Mesendoderm (in vitro differentiated cells): ENCODE measurements at regions not wholly inside any gene's neighbourhood (a gene's known extent, or its start where the extent isn't known, plus 50 kb on each side); places are given as distances from the start of the nearest gene placed in this dataset.
A peak's percentile ranks its signal among the peaks of the same experiment; 100 is the strongest.

ENCODE experiments used
- DNase-seq: peaks from one replicate; pipeline ENCODE4 v3.0.0; 2013
- H2AK5ac ChIP-seq: 2 replicates; pipeline ENCODE4 v1.6.1; 2013; ENCODE audit warnings: low read length, inconsistent platforms
- H2BK120ac ChIP-seq: 2 replicates; pipeline ENCODE4 v1.6.1; 2013; ENCODE audit warnings: low read depth, mild to moderate bottlenecking, low read length, moderate library complexity, mixed read lengths
- H2BK15ac ChIP-seq: replicated peaks from 2 replicates; pipeline ENCODE4 v1.6.1; 2013; ENCODE audit warnings: low read depth, mild to moderate bottlenecking, moderate library complexity
- H2BK5ac ChIP-seq: 2 replicates; pipeline ENCODE4 v1.6.1; 2013; ENCODE audit warnings: low read length, inconsistent platforms
- H3K18ac ChIP-seq: 2 replicates; pipeline ENCODE4 v1.6.1; 2013; ENCODE audit warnings: mild to moderate bottlenecking, low read length, mixed read lengths
- H3K23ac ChIP-seq: one replicate; pipeline ENCODE4 v1.6.1; 2013; ENCODE audit warnings: low read length
- H3K27ac ChIP-seq: 2 replicates; pipeline ENCODE4 v1.5.1; 2013; ENCODE audit warnings: low read depth, mild to moderate bottlenecking, inconsistent platforms, low read length, moderate library complexity
- H3K27me3 ChIP-seq: 2 replicates; pipeline ENCODE4 v1.6.1; 2013; ENCODE audit warnings: low read length, control low read depth, mild to moderate bottlenecking, inconsistent platforms; ENCODE audit not compliant: insufficient read depth, poor library complexity
- H3K36me3 ChIP-seq: 2 replicates; pipeline ENCODE4 v1.6.1; 2013; ENCODE audit warnings: low read length, inconsistent platforms; ENCODE audit not compliant: control insufficient read depth, insufficient read depth
- H3K4ac ChIP-seq: one replicate; pipeline ENCODE4 v1.6.1; 2013; ENCODE audit warnings: low read depth, mild to moderate bottlenecking, low read length, moderate library complexity
- H3K4me1 ChIP-seq: 2 replicates; pipeline ENCODE4 v1.6.1; 2013; ENCODE audit warnings: low read depth, low read length, inconsistent platforms; ENCODE audit not compliant: control insufficient read depth
- H3K4me2 ChIP-seq: 2 replicates; pipeline ENCODE4 v1.6.1; 2013; ENCODE audit warnings: low read length
- H3K4me3 ChIP-seq: 2 replicates; pipeline ENCODE4 v1.5.1; 2013; ENCODE audit warnings: mild to moderate bottlenecking, low read length
- H3K56ac ChIP-seq: one replicate; pipeline ENCODE4 v1.6.1; 2013; ENCODE audit warnings: low read length
- H3K79me1 ChIP-seq: 2 replicates; pipeline ENCODE4 v1.6.1; 2013; ENCODE audit warnings: low read length, inconsistent platforms
- H3K79me2 ChIP-seq: 2 replicates; pipeline ENCODE4 v1.6.1; 2013; ENCODE audit warnings: mild to moderate bottlenecking, low read length; ENCODE audit not compliant: control insufficient read depth, insufficient read depth
- H3K9ac ChIP-seq: 2 replicates; pipeline ENCODE4 v1.6.1; 2013; ENCODE audit warnings: low read length, inconsistent platforms
- H4K5ac ChIP-seq: one replicate; pipeline ENCODE4 v1.6.1; 2013; ENCODE audit warnings: low read length
- H4K8ac ChIP-seq: one replicate; pipeline ENCODE4 v1.6.1; 2013; ENCODE audit warnings: low read depth, mild to moderate bottlenecking, control low read depth, low read length, moderate library complexity
- WGBS: extraction: QIAGEN DNeasy Blood & Tissue Kit; methylation state at CpG from one replicate; pipeline ENCODE4 v1.1.7; 2013; ENCODE audit warnings: low lambda C conversion rate, missing lambda C conversion rate; ENCODE audit not compliant: insufficient coverage; ENCODE audit errors: extremely low coverage; 5-methylcytosine and 5-hydroxymethylcytosine counted together

DNA sequence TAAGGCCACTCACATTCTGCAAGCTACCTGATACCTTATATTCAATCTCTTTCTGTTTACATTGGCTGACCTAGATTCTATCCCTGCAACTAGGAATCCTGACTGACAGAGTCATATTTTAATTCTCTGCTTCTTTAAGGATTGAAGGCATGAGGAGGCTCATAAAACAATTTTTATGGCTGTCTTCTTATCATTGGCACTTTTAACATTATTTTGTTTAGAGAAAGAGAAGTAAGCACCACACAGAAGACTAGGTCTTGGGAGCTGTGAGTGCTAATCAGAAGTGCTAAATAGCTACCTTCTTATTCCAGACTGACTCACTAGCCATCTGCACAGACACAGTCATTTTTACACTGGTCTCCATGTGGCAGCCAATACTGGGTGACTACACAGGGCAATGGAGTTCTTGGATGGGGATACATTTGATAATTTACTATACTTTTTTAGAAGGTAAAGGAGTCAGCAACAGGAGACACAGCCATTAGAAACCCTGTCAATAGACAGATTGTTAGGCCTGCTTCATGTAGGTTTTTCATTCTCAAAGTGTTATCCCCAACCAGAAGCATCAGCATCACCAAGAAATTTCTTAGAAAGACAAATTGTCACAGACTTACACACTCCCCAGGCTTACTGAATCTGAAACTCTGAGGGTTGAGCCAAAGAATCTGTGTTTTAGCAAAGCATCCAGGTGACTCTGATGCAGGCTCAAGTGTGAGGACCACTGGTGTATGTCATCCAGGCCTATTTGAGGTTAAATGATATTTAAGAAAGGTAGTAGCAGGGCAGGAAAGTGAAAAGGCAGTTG, 214.1 kb downstream of the DUSP6 start:
- H3K27me3 ChIP-seq = no peaks in the 10 kb centered on the region
- H3K18ac ChIP-seq = no peak overlapping the region
- no peak overlapping the region for H4K8ac ChIP-seq
- H3K4me1 ChIP-seq = no peaks in the 10 kb centered on the region
- H3K79me1 ChIP-seq = no peaks in the 10 kb centered on the region
- H3K4me3 ChIP-seq = no peak overlapping the region
- H3K56ac ChIP-seq = no peak overlapping the region
- no peak overlapping the region for H4K5ac ChIP-seq
- no peak overlapping the region for H2BK120ac ChIP-seq
- DNase-seq = no peak
- H2BK5ac ChIP-seq = no peak overlapping the region
- H3K27ac ChIP-seq = no peak overlapping the region
- H2BK15ac ChIP-seq = no peak overlapping the region
- H3K79me2 ChIP-seq = no peaks in the 10 kb centered on the region
- no peaks in the 10 kb centered on the region for H3K36me3 ChIP-seq
- no peak overlapping the region for H3K9ac ChIP-seq
- H2AK5ac ChIP-seq = no peak overlapping the region
- no peak overlapping the region for H3K23ac ChIP-seq
- H3K4me2 ChIP-seq = no peak overlapping the region
- H3K4ac ChIP-seq = no peak overlapping the region

DNA sequence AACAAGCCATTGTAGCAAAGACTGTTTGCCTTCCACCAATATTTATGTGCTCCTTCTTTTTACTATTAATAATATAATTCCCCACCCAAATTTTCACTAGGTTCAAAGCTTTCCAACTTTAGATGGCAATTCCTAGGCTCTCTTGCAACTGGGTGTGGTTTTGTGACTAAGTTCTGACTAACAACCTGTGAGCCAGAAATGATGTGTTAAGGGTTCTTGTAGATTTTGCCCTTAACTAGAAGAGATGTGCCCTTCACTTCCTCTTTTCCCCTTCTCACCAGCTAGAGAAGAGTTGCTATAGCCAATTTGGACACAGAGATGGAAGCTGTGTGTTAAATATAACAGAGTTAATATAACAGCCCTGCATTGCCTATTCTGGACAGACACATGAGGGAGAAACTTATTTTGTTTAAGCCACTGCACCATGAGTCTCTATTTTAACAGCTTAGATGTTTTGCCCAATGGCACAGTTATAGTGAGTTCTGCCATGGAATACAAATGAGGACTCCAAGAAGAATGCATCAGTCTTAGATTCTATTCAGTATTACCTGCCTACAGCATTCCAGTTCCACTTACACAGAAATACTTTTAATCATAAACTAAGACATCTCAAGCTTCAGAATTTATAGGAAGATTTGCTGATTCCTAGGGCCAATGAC, 216.2 kb downstream of the DUSP6 start:
- Histone ChIP-seq H3K4me3 (no peak overlapping the region), H3K4me1 (no peaks in the 10 kb centered on the region), H2AK5ac (no peak overlapping the region), H3K4me2 (no peak overlapping the region), H3K4ac (no peak overlapping the region), H4K8ac (no peak overlapping the region), H3K18ac (no peak overlapping the region), H2BK15ac (no peak overlapping the region), H3K79me2 (no peaks in the 10 kb centered on the region), H3K23ac (no peak overlapping the region), H3K27ac (no peak overlapping the region), H3K27me3 (no peaks in the 10 kb centered on the region), H2BK5ac (no peak overlapping the region), H4K5ac (no peak overlapping the region), H3K79me1 (no peaks in the 10 kb centered on the region), H3K56ac (no peak overlapping the region), H2BK120ac (no peak overlapping the region), H3K9ac (no peak overlapping the region), H3K36me3 (no peaks in the 10 kb centered on the region)
- no peak for DNase-seq

DNA sequence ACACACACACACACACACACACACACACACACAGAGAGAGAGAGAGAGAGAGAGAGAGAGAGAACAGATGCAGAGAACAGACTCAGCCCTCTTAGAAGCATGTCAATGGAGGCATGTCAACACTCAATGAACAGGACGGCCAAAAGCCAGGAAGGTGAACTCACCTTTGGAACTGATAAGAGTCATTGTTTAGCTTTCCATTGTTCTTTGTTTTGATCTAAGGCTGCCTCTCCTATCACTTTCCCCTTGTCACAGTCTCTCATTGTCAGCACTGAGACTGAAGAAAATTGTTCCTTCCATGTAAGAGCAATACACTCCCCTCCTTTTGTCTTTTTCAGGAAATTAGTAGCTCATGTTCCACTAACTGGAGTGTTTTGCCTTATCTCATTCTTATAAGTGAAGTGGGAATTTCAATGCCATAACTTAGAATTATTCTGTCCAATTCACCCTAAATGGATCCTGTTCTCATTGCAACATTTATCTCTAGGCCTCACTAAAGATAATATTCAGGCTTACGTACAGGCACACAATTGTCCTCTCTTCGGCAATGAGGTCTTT, 218.0 kb downstream of the DUSP6 start:
- H3K18ac ChIP-seq = no peak overlapping the region
- peak; percentile 69 for DNase-seq
- no peaks in the 10 kb centered on the region for H3K27me3 ChIP-seq
- WGBS = no CpG with 5 or more reads among the region's 3 CpGs
- H3K79me1 ChIP-seq = no peaks in the 10 kb centered on the region
- H3K56ac ChIP-seq = no peak overlapping the region
- H2BK5ac ChIP-seq = no peak overlapping the region
- H3K27ac ChIP-seq = no peak overlapping the region
- H3K23ac ChIP-seq = no peak overlapping the region
- no peak overlapping the region for H4K5ac ChIP-seq
- no peak overlapping the region for H3K4me2 ChIP-seq
- no peak overlapping the region for H3K9ac ChIP-seq
- no peak overlapping the region for H3K4me3 ChIP-seq
- H2AK5ac ChIP-seq = no peak overlapping the region
- no peaks in the 10 kb centered on the region for H3K4me1 ChIP-seq
- H3K4ac ChIP-seq = no peak overlapping the region
- H2BK15ac ChIP-seq = no peak overlapping the region
- peak overlapping the region; percentile 39 for H4K8ac ChIP-seq
- H3K36me3 ChIP-seq = no peaks in the 10 kb centered on the region
- H2BK120ac ChIP-seq = no peak overlapping the region
- no peaks in the 10 kb centered on the region for H3K79me2 ChIP-seq

DNA sequence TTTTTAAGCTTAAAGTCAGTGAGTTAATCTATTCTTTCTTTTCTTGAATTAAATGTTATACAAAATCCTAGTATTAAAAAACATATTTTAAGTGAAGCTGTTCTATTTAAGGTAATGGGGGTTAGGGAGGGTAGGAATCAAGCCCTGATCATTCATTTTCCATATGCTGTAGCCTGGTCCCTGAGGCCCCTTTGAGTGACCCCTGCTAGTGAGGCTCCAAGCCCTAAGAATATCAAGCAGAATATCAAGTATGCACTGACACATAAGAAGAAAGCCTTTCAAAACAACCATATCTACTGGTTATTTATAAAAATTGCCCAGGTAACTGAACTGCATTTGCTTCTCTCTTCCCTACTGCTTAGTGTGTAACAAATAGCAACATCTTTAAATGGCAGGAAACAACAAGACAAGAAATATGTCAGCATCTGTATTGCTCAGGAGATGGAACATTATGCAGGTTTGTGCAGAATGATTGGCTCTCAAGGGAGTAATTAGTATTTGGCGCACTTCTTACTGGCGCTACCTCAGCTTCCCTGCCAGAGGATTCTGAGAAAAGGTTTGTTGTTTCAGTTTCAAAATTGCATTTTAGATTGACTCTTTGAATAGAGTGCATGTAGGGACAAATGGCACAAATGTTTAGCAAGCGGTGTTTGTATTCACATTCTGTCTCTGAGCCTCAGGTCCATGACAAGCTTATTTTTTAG, 223.0 kb downstream of the DUSP6 start:
- Histone ChIP-seq H2BK5ac (no peak overlapping the region), H3K9ac (no peak overlapping the region), H3K36me3 (no peaks in the 10 kb centered on the region), H2BK120ac (no peak overlapping the region), H3K4me1 (no peaks in the 10 kb centered on the region), H3K79me1 (no peaks in the 10 kb centered on the region), H3K4ac (no peak overlapping the region), H3K27ac (no peak overlapping the region), H4K8ac (no peak overlapping the region), H2AK5ac (no peak overlapping the region), H4K5ac (no peak overlapping the region), H2BK15ac (no peak overlapping the region), H3K4me2 (no peak overlapping the region), H3K18ac (no peak overlapping the region), H3K79me2 (no peaks in the 10 kb centered on the region), H3K23ac (no peak overlapping the region), H3K4me3 (no peak overlapping the region), H3K27me3 (no peaks in the 10 kb centered on the region), H3K56ac (no peak overlapping the region)
- no peak for DNase-seq
- no CpG with 5 or more reads among the region's 3 CpGs for WGBS

DNA sequence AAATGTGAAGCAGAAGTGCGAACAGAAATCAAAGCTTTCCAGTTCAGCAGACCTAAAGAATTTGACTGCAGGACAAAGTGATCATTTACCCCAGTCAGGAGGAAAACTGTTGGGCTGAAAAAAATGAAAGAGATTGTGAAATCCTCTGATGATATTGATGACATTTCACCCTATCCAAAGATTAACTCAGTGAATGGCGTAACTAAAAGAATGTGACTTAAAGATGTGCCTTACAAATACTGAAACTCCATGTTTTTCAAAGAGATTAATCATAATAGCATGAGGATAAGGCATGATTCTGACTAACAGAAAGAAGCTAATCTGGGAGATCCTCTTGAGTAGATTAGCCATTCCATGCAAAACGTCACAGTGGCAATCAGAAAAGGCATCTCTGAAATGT, 225.6 kb downstream of the DUSP6 start:
- no peaks in the 10 kb centered on the region for H3K79me1 ChIP-seq
- H3K4ac ChIP-seq = no peak overlapping the region
- H2BK120ac ChIP-seq = no peak overlapping the region
- H2BK5ac ChIP-seq = no peak overlapping the region
- H3K56ac ChIP-seq = no peak overlapping the region
- WGBS = no CpG with 5 or more reads among the region's 3 CpGs
- H3K23ac ChIP-seq = no peak overlapping the region
- H4K8ac ChIP-seq = no peak overlapping the region
- no peak overlapping the region for H4K5ac ChIP-seq
- H3K27ac ChIP-seq = no peak overlapping the region
- H3K4me2 ChIP-seq = no peak overlapping the region
- H2AK5ac ChIP-seq = no peak overlapping the region
- DNase-seq = no peak
- no peaks in the 10 kb centered on the region for H3K79me2 ChIP-seq
- H3K27me3 ChIP-seq = no peaks in the 10 kb centered on the region
- no peaks in the 10 kb centered on the region for H3K36me3 ChIP-seq
- H3K18ac ChIP-seq = no peak overlapping the region
- H2BK15ac ChIP-seq = no peak overlapping the region
- no peak overlapping the region for H3K9ac ChIP-seq
- H3K4me3 ChIP-seq = no peak overlapping the region
- no peaks in the 10 kb centered on the region for H3K4me1 ChIP-seq
